ENCODE measurements at regions not wholly inside any gene's neighbourhood (a gene's known extent, or its start where the extent isn't known, plus 50 kb on each side); places are given as distances from the start of the nearest gene placed in this dataset.

DNA sequence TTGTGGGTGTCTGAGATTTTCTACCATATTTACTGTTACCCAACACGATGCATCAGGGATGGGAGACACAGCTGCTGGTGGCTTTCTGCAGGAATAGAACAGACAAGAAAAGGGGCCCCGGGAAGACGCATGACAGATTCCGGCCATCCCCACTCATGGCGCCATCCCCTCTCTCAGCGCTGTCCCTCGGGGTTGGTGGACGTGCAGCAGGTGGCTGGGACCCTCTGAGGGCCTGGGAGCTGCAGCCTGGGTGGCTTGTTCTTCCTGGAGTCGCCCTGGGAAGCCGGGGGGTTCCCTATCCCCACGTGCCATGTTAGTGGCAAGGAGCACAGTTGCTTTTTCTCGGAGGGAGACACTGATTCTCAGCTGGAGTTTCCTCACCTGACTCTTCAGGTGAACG, 1123.3 kb downstream of the BRD1 start:
- DNase-seq: no peak

GRCh38 chr22:48703265-48703941, 1124.3 kb downstream of the BRD1 start:
- no peak for DNase-seq

- DNase-seq: no peak
Measured at GRCh38 chr22:48702573-48703264, 1125.0 kb downstream of the BRD1 start.

- DNase-seq: no peak
Measured at GRCh38 chr22:48701296-48702030, 1126.2 kb downstream of the BRD1 start.

DNA sequence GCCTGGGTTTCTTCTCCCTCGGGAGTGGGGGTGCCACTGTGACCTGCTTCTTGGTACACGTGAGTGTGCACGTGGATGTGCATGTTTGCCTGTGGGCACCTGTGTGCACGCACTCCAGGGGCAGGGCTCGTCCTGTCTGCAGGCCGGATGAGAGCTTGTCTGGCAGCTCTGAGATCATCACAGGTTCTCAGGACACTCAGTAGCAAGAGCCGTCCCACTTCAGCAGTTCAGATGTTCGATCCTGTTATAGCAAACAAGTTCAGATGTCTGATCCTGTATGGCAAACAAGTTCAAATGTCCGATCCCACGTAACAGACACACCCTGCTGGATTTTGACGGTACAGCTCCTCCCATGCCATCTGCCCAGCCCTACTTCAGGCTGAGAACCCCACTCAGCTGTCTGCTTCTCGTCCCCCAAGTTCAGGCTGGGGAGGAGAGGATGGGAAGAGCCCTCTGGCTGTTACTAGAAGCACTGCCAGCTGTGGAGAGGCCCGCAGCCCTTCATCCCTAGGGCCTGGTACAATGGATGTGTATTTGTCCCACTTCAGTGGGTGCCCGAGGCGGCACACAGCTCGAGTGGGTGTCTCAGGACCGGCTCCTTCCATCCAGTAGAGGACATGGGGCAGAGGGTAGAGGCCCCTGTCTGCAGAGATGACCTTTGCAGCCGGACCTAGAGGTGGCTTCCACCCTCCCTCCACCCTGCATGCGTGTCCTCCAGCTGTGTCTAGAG, 1126.9 kb downstream of the BRD1 start:
- DNase-seq: no peak

DNA sequence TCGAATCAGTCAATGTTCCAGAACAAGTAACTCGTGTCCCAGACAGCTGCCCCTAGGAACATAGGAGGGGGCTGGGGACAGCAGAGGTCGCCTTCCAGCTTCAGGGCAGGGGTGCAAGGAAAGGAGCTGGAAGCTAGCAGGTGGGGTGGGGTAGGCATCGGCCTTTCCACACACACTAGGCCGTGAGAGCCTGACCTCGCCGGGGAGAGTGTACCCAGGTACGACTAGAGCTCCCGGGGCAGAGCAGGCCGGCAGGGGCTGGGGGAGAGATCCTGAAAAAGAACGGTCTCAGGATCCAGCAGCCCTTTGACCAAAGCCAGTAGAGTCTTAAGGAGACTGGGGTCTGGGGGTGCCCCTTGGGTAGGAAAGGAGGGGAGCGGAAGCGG, 1127.5 kb downstream of the BRD1 start:
- DNase-seq: no peak

GRCh38 chr22:48699511-48699910, 1128.2 kb downstream of the BRD1 start:
- no peak for DNase-seq

GRCh38 chr22:48698618-48699017, 1129.1 kb downstream of the BRD1 start:
- DNase-seq: no peak

DNA sequence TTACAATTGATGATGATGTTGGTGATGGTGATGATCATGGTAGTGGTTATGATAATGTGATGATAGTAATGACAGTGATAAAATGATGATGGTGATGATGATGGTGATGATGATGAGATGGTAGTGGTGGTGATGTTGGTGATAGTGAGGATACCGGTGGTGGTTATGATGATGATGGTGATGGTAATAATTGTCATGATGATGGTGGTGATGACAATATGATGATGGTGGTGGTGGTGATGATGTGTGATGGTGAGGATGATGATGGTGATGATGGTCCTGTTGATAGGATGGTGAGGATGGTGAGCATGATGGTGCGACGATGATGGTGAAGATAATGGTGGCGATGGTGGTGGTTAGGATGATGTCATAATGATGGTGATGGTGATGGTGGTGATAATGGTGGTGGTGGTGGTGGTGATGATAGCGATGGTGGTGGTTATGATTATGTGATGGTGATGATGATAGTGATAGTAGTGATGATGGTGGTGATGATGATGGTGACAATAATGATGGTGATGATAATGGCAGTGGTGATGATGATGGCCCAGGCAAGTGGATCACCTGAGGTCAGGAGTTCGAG, 1129.9 kb downstream of the BRD1 start:
- no peak for DNase-seq

DNA sequence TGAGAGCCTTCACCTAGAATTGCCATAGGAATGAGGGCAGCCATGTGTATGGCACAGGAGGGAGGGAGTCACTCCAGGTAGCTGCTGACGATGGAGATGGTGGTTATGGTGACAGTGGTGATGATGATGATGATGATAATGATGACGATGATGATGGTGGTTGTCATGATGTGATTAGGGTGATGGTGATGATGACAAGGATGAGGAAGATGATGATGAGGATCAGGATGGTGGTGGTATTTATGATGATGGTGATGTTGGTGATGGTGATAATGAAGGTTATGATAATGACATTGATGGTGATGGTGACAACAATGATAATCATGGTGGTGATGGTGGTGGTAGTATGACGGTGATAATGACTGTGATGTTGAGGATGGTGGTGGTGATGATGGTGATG, 1130.5 kb downstream of the BRD1 start:
- no peak for DNase-seq

- DNase-seq: no peak
Measured at GRCh38 chr22:48696371-48696770, 1131.3 kb downstream of the BRD1 start.

GRCh38 chr22:48695731-48696305, 1131.9 kb downstream of the BRD1 start:
- no peak for DNase-seq

GRCh38 chr22:48695251-48695650, 1132.4 kb downstream of the BRD1 start:
- no peak for DNase-seq

DNA sequence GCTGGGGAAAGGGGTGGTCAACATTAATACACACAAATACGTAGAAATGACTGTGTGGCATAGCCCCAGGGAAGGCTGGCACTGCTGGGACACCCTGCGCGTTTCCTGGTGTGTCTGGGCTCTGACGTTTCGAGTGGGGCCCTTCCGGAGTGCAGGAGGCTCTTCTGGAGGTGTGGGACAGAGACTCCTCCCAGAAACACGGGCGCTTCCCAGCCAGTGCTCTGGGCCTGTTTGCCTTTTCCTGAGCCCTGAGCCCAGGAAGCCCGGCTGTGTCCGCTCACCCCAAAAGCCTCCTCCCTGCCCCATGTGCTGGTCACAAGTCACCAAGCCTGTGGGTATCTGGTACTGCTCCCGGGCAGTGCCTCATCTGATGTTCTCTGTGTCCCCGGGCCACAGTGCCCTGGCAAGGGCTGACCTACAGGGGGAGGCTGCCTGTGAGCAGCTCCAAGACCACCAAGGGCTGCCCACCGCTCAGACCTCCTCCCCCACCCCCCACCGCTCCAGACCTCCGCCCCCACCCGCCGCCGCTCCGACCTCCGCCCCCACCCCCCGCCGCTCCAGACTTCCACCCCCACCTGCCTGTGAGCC, 1133.3 kb downstream of the BRD1 start:
- no peak for DNase-seq

DNA sequence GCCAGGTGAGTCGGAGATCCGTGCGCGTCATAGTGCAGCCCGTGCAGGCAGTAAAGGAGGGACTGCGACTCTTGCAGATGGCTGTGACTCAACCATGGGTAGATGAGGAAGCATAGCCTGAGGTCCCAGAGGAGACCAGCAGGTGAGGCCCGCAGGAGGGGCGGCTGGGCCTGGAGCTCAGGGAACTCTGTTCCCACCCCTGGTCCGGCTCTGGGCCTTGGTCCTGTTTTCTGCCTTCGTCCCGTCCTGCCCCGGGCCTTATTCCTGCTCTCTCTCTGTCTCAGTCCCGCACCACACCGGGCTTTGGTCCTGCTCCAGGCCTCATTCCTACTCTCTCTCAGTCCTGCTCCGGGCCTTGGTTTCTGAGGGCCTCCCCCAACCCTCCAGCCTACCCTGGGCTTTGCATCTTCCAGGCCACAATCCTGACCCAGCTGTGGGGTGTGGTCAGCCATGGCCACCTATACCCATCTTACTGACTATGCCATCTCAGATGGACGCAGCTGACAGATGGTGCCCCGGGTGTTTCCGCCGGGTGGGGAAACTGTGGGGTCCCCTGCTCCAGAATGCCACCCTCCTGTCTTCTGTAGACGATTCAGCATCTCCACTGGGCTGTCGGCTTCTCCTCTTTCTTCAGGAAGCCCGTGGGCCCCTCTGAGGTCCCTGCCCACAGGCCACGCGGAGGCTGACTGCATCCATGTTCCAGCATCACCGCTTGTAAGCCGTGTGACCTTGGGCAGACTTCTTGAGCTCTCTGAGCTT, 1134.1 kb downstream of the BRD1 start:
- no peak for DNase-seq

DNA sequence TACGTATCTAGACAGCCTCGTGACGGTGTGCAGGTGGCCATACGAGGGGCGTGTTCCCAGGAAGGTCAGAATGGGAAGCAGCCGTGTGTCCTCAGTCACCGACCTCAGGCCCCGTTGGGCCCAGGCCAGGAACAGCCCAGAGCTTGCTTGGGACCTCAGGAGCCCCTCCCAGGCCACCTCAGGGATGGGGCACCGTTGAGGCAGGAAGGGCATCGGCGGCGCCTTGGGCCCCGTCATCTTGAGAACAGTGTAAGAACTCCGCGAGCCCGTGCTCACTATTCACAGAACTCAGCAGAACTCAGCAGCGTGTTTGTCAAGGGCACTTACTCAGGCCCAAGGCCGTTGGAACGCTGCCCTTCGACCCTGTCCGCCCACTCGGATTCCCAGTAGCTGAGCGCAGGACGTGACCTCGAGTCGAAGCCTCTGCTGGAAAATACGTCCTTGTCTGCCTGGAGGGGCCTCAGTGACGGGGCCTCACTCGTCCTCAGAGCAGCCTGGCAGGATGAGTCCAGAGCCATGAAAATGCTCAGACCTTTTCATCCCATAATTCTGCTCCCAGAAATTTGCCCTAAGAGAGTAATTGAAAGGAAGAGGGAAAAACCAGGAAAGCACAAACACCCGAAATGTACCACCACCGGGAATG, 1134.8 kb downstream of the BRD1 start:
- DNase-seq: no peak

GRCh38 chr22:48691431-48691851, 1136.2 kb downstream of the BRD1 start:
- no peak for DNase-seq

- no peak for DNase-seq
Measured at GRCh38 chr22:48690583-48691317, 1136.9 kb downstream of the BRD1 start.

DNA sequence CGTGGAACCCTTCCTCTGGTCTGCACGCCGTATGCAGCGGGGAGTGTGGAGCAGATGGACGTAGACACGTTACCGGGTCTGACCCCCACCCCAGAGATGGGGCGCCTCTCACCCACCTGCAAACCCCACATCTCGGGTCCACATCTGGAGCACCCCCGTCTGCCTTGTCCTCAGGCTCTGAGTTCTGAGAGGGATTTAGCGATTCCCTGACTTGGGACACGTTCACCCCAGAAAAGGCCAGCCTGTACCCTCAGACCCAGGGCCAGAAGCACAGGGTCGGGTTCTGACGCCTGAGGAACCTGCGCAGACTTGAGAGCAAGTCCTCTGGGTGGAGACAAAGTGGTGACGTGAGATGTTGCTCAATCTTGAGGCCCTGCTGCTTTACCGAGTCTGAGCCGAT, 1138.5 kb downstream of the BRD1 start:
- no peak for DNase-seq

DNA sequence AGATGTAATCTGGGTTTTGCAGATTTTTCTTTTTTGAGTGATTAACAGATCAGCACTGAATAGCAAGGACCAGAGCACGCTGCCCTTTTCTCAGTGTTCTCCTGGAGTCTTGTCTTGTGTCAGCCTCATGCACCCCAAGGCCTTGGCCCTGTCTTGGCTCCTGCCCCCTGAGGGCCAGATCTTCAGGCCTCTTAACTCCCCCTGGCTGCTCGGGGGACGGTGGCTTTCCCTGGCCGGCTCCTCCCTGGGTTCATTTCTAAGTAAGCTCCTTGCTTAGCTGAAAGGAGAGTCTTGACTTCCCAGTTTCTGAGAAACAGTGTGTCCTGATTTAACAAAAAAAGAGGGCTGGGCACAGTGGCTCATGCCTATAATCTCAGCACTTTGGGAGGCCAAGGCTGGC, 1139.3 kb downstream of the BRD1 start:
- no peak for DNase-seq
